Esophagus squamous epithelium (tissue), 5 donors: ENCODE measurements at regions not wholly inside any gene's neighbourhood (a gene's known extent, or its start where the extent isn't known, plus 50 kb on each side); places are given as distances from the start of the nearest gene placed in this dataset.

Source experiments
- DNase-seq: peaks from one replicate; lab custom pipeline; 2025; lab: John Stamatoyannopoulos, UW
- H3K27ac ChIP-seq, 4 donors: fragments of 200-600 bp; sonication (generic); one replicate each; pipeline ENCODE4 v1.5.1; 2016 to 2019; ENCODE audit warnings: mild to moderate bottlenecking in 1 of 4
- H3K27me3 ChIP-seq, 4 donors: fragments of 200-600 bp; sonication (generic); 1 replicate in 3 of 4; 2 replicates in 1 of 4; pipeline versions ENCODE4 v1.5.1 to v1.6.0; 2017 to 2021; ENCODE audit warnings: antibody characterized with exemption in 1 of 4
- H3K36me3 ChIP-seq, 3 donors: fragments of 200-600 bp; sonication (generic); one replicate each; pipeline ENCODE4 v1.5.1; 2016 to 2019
- H3K4me1 ChIP-seq, 3 donors: fragments of 200-600 bp; sonication (generic); one replicate each; pipeline ENCODE4 v1.5.1; 2017 to 2019
- H3K4me3 ChIP-seq, 4 donors: fragments of 200-600 bp; sonication (generic); 1 replicate in 3 of 4; 2 replicates in 1 of 4; pipeline ENCODE4 v1.5.1; 2016 to 2019; ENCODE audit warnings: mild to moderate bottlenecking in 2 of 4, moderate library complexity in 1 of 4
- H3K9me3 ChIP-seq, 3 donors: fragments of 200-600 bp; sonication (generic); one replicate each; pipeline ENCODE4 v1.5.1; 2016 to 2019
- POLR2A ChIP-seq, 4 donors: fragments of 450-650 bp; IDR thresholded peaks; one replicate each; pipeline ENCODE4 v1.6.1; 2017; ENCODE audit warnings: antibody characterized with exemption in 4 of 4, mild to moderate bottlenecking in 4 of 4, moderate library complexity in 3 of 4
- WGBS, 2 donors: methylation state at CpG; one replicate each; pipeline ENCODE4 v1.1.5; 2018; 5-methylcytosine and 5-hydroxymethylcytosine counted together
- intact Hi-C: fragments of 100-400 bp; cut with DNase I; formaldehyde crosslinking; loops from one replicate; pipeline ENCODE4 v1.15.0; 2022
- TF ChIP-seq, protein P1 (sequence below), 6 experiments: fragments of 450-650 bp in 4 of 6; fragments of 200-600 bp in 2 of 6; sonication (generic) in 2 of 6; IDR thresholded peaks; one replicate each; pipeline ENCODE4 v1.5.1; 2016 to 2019; ENCODE audit warnings: antibody characterized with exemption in 6 of 6, mild to moderate bottlenecking in 4 of 6, moderate library complexity in 4 of 6
- donor health status: DM: yes; HTN: yes; CAD: no.

GRCh38 chr13:83297586-83298290 is 584.5 kb downstream of the SLITRK1 start:
- no peaks in the 10 kb centered on the region for H3K4me1 ChIP-seq
- 71% methylated on average over 7 to 8 of the region's 8 CpGs for WGBS, 2 donors
- H3K4me3 ChIP-seq: no peak overlapping the region
- no peaks in the 10 kb centered on the region for H3K27me3 ChIP-seq
- peaks cover 0 to 4% (median 0%) of the 10 kb centered on the region in 3 donors for H3K9me3 ChIP-seq
- H3K36me3 ChIP-seq: no peaks in the 10 kb centered on the region
- H3K27ac ChIP-seq: no peak overlapping the region
- no peak for DNase-seq
- TF ChIP-seq POLR2A (IDR thresholded peaks at IDR 0.05): no peak
- TF ChIP-seq, protein P1, sequence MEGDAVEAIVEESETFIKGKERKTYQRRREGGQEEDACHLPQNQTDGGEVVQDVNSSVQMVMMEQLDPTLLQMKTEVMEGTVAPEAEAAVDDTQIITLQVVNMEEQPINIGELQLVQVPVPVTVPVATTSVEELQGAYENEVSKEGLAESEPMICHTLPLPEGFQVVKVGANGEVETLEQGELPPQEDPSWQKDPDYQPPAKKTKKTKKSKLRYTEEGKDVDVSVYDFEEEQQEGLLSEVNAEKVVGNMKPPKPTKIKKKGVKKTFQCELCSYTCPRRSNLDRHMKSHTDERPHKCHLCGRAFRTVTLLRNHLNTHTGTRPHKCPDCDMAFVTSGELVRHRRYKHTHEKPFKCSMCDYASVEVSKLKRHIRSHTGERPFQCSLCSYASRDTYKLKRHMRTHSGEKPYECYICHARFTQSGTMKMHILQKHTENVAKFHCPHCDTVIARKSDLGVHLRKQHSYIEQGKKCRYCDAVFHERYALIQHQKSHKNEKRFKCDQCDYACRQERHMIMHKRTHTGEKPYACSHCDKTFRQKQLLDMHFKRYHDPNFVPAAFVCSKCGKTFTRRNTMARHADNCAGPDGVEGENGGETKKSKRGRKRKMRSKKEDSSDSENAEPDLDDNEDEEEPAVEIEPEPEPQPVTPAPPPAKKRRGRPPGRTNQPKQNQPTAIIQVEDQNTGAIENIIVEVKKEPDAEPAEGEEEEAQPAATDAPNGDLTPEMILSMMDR (IDR thresholded peaks at IDR 0.05): no peak
- intact Hi-C loops: no loop called here

DNA sequence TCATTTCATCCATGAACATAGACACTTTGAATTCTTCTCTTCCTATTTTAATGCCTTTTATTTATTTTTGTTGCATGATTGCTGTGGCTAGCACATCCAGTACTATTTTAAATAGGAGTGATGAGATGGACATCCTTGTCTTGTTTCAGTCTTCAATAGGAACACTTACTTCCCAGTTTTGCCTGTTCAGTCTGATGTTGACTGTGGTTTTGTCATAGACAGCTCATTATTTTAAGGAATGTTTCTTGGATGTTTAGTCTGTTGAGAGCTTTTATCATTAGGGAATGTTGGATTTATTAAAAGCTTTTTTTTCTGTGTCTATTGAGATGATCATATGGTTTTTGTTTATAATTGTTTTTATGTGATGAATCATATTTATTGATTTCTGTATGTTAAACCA is 586.6 kb downstream of the SLITRK1 start:
- Histone ChIP-seq H3K36me3 (no peaks in the 10 kb centered on the region), H3K4me3 (no peak overlapping the region), H3K4me1 (no peaks in the 10 kb centered on the region), H3K9me3 (peaks cover 0 to 4% (median 0%) of the 10 kb centered on the region in 3 donors), H3K27me3 (no peaks in the 10 kb centered on the region), H3K27ac (no peak overlapping the region)
- no peak for DNase-seq
- TF ChIP-seq, protein P1 (IDR thresholded peaks at IDR 0.05): no peak
- TF ChIP-seq POLR2A (IDR thresholded peaks at IDR 0.05): no peak
- intact Hi-C loops: no loop called here

GRCh38 chr13:83286737-83287136 is 595.5 kb downstream of the SLITRK1 start:
- H3K27ac ChIP-seq: no peak overlapping the region
- no peak for DNase-seq
- H3K9me3 ChIP-seq: no peaks in the 10 kb centered on the region
- no peaks in the 10 kb centered on the region for H3K27me3 ChIP-seq
- no peaks in the 10 kb centered on the region for H3K4me1 ChIP-seq
- no peaks in the 10 kb centered on the region for H3K36me3 ChIP-seq
- intact Hi-C loops: no loop called here
- TF ChIP-seq, protein P1 (IDR thresholded peaks at IDR 0.05): no peak
- TF ChIP-seq POLR2A (IDR thresholded peaks at IDR 0.05): no peak
- no peak overlapping the region for H3K4me3 ChIP-seq

GRCh38 chr13:83281654-83282053 is 600.6 kb downstream of the SLITRK1 start:
- TF ChIP-seq POLR2A (IDR thresholded peaks at IDR 0.05): no peak
- TF ChIP-seq, protein P1 (IDR thresholded peaks at IDR 0.05): no peak
- H3K9me3 ChIP-seq: no peaks in the 10 kb centered on the region
- no peaks in the 10 kb centered on the region for H3K36me3 ChIP-seq
- H3K4me1 ChIP-seq: no peaks in the 10 kb centered on the region
- no peak overlapping the region for H3K27ac ChIP-seq
- no peak overlapping the region for H3K4me3 ChIP-seq
- WGBS, 2 donors: 48 to 52% methylated on average over 1 of the region's 1 CpG
- DNase-seq: no peak
- H3K27me3 ChIP-seq: no peaks in the 10 kb centered on the region
- intact Hi-C loops: no loop called here

DNA sequence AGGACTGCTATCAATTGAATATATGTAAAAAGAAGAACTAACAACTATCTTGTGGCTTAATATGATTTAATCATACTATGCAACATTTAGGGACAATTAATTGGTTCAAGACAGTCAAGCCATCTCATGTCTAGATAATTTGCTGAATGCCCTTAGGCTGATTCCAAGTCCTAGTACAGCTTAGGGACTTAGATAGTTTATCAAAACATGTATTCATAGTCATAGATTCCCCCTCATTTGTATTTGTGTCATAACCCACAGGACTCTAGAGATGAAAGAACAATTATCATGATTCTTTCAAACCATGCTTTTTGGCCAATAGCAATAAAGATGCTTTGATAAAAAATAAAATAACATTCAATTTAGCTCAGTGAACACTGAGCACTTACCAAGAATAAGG is 607.6 kb downstream of the SLITRK1 start:
- H3K9me3 ChIP-seq: no peaks in the 10 kb centered on the region
- no peak overlapping the region for H3K4me3 ChIP-seq
- intact Hi-C loops: no loop called here
- no peaks in the 10 kb centered on the region for H3K36me3 ChIP-seq
- no peaks in the 10 kb centered on the region for H3K4me1 ChIP-seq
- no peak for TF ChIP-seq POLR2A (IDR thresholded peaks at IDR 0.05)
- TF ChIP-seq, protein P1 (IDR thresholded peaks at IDR 0.05): no peak
- H3K27me3 ChIP-seq: no peaks in the 10 kb centered on the region
- no peak for DNase-seq
- no peak overlapping the region for H3K27ac ChIP-seq
